ENCODE measurements at regions not wholly inside any gene's neighbourhood (a gene's known extent, or its start where the extent isn't known, plus 50 kb on each side); places are given as distances from the start of the nearest gene placed in this dataset.

DNA sequence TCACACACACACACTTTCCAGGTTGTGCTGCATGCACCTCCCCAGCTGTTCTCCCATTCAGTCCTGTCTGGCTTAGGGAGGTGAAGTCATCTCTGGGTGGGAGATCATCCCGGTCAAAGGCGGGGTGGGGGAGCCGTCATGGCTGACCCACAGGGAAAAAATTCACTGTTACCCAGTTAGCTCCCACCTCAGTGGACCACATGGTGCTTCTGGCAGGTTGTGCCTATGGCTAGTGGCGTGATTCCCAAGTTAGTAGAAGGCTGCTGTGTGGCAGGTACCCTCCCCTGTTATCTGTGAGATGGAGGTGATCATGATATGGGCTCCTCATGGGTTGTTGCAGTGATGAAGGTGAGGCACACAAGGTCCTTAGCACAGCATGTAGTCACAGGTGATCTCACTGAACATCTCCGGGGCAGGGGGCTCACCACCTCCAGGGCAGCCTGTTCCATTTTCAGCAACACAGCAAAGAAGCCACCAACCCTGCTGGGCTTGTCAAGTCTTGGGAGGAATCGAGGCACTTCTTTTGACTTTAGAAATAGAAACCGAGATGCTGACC lies 154.9 kb upstream of the CCND2 start:
- TF ChIP-seq, protein P1, sequence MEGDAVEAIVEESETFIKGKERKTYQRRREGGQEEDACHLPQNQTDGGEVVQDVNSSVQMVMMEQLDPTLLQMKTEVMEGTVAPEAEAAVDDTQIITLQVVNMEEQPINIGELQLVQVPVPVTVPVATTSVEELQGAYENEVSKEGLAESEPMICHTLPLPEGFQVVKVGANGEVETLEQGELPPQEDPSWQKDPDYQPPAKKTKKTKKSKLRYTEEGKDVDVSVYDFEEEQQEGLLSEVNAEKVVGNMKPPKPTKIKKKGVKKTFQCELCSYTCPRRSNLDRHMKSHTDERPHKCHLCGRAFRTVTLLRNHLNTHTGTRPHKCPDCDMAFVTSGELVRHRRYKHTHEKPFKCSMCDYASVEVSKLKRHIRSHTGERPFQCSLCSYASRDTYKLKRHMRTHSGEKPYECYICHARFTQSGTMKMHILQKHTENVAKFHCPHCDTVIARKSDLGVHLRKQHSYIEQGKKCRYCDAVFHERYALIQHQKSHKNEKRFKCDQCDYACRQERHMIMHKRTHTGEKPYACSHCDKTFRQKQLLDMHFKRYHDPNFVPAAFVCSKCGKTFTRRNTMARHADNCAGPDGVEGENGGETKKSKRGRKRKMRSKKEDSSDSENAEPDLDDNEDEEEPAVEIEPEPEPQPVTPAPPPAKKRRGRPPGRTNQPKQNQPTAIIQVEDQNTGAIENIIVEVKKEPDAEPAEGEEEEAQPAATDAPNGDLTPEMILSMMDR (IDR thresholded peaks at IDR 0.05 in 2 of 3, conservative IDR thresholded peaks at IDR 0.05 in 1 of 3; ENCODE audit: control insufficient read depth in 2 of 3, extremely low read depth in 1 of 3, insufficient read depth in 1 of 3, low read depth in 3 of 3, low read length in 3 of 3): no peak
- TF ChIP-seq GATAD2B (conservative IDR thresholded peaks at IDR 0.05; ENCODE audit: low read depth) (no peak), POLR2AphosphoS5 (IDR thresholded peaks at IDR 0.05; ENCODE audit: low read length) (peak; percentile 52; the same call in 1 of the 2 replicates)
